Adrenal gland (tissue), 5 donors: ENCODE measurements at regions not wholly inside any gene's neighbourhood (a gene's known extent, or its start where the extent isn't known, plus 50 kb on each side); places are given as distances from the start of the nearest gene placed in this dataset.

Source experiments
- POLR2A ChIP-seq, 2 donors: fragments of 450-650 bp; IDR thresholded peaks; one replicate each; pipeline ENCODE4 v1.6.1; 2017; ENCODE audit warnings: antibody characterized with exemption in 2 of 2, mild to moderate bottlenecking in 2 of 2, moderate library complexity in 1 of 2
- TF ChIP-seq, protein P1 (sequence below), 6 experiments: fragments of 450-650 bp in 4 of 6; fragments of 200-600 bp in 2 of 6; sonication (generic) in 1 of 6; IDR thresholded peaks; 1 replicate in 5 of 6; 2 replicates in 1 of 6; pipeline versions ENCODE4 v1.5.1 to v1.8.0; 2016 to 2021; ENCODE audit warnings: antibody characterized with exemption in 6 of 6, mild to moderate bottlenecking in 2 of 6, moderate library complexity in 1 of 6
- donor health status: DM: no; HTN: no; CAD: no.

DNA sequence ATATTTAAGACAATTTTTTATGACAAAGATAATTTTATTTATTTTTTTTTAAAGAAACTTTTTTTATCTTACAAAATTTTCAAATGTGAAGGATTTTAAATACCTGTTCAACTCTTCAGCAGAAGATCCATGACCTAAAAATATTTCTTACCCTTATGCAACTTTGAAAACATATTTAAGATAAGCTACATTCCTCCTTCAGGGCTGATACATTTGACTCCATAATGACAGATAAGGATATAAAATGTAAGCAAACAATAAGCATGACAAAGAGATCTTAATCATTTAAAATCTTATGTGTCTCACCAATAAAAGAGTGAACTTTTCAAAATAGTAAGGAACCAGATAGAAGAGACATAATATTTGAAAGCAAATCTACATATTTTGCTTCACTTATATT, 1138.2 kb upstream of the CDH18 start:
- TF ChIP-seq, protein P1, sequence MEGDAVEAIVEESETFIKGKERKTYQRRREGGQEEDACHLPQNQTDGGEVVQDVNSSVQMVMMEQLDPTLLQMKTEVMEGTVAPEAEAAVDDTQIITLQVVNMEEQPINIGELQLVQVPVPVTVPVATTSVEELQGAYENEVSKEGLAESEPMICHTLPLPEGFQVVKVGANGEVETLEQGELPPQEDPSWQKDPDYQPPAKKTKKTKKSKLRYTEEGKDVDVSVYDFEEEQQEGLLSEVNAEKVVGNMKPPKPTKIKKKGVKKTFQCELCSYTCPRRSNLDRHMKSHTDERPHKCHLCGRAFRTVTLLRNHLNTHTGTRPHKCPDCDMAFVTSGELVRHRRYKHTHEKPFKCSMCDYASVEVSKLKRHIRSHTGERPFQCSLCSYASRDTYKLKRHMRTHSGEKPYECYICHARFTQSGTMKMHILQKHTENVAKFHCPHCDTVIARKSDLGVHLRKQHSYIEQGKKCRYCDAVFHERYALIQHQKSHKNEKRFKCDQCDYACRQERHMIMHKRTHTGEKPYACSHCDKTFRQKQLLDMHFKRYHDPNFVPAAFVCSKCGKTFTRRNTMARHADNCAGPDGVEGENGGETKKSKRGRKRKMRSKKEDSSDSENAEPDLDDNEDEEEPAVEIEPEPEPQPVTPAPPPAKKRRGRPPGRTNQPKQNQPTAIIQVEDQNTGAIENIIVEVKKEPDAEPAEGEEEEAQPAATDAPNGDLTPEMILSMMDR (IDR thresholded peaks at IDR 0.05): no peak
- TF ChIP-seq POLR2A (IDR thresholded peaks at IDR 0.05): no peak
